Osteocyte (in vitro differentiated cells): ENCODE measurements at regions not wholly inside any gene's neighbourhood (a gene's known extent, or its start where the extent isn't known, plus 50 kb on each side); places are given as distances from the start of the nearest gene placed in this dataset.

Experiments used
- DNase-seq: peaks from one replicate; pipeline ENCODE4 v3.0.0; 2021; ENCODE audit warnings: mixed read lengths; ENCODE audit not compliant: unreplicated experiment; ENCODE audit errors: extremely low spot score
- H3K27ac Mint-ChIP-seq: one replicate; pipeline ENCODE4 v1.8.0; 2021; ENCODE audit warnings: mild to moderate bottlenecking, mixed read lengths; ENCODE audit not compliant: unreplicated experiment
- H3K27me3 Mint-ChIP-seq: one replicate; pipeline ENCODE4 v1.8.0; 2021; ENCODE audit warnings: mixed read lengths; ENCODE audit not compliant: unreplicated experiment
- H3K36me3 Mint-ChIP-seq: one replicate; pipeline ENCODE4 v1.8.0; 2021; ENCODE audit warnings: mixed read lengths; ENCODE audit not compliant: unreplicated experiment
- H3K4me1 Mint-ChIP-seq: one replicate; pipeline ENCODE4 v1.8.0; 2021; ENCODE audit warnings: mixed read lengths; ENCODE audit not compliant: unreplicated experiment
- H3K4me3 Mint-ChIP-seq: one replicate; pipeline ENCODE4 v1.8.0; 2021; ENCODE audit warnings: mild to moderate bottlenecking, moderate library complexity, mixed read lengths; ENCODE audit not compliant: unreplicated experiment
- H3K9me3 Mint-ChIP-seq: one replicate; pipeline ENCODE4 v1.8.0; 2021; ENCODE audit warnings: mixed read lengths; ENCODE audit not compliant: unreplicated experiment
- CTCF ChIP-seq: fragments of 200-600 bp; sonication (generic); IDR thresholded peaks from 2 replicates; pipeline ENCODE4 v1.5.0; 2021; ENCODE audit warnings: antibody characterized with exemption, mild to moderate bottlenecking, moderate library complexity

GRCh38 chrX:119996600-119997524, 53.3 kb upstream of the NKAP start:
- Mint-ChIP-seq H3K9me3 (peaks cover 8% of the 10 kb centered on the region), H3K4me1 (peaks cover 11% of the 10 kb centered on the region), H3K36me3 (no peaks in the 10 kb centered on the region), H3K27me3 (peaks cover 77% of the 10 kb centered on the region), H3K4me3 (no peak overlapping the region), H3K27ac (no peak overlapping the region)
- DNase-seq = peak; percentile 60
- TF ChIP-seq CTCF = no peak

- H3K9me3 Mint-ChIP-seq = peaks cover 8% of the 10 kb centered on the region
- TF ChIP-seq CTCF = no peak
- peaks cover 9% of the 10 kb centered on the region for H3K4me1 Mint-ChIP-seq
- H3K27ac Mint-ChIP-seq = no peak overlapping the region
- DNase-seq = no peak
- H3K27me3 Mint-ChIP-seq = peaks cover 76% of the 10 kb centered on the region
- H3K4me3 Mint-ChIP-seq = no peak overlapping the region
- no peaks in the 10 kb centered on the region for H3K36me3 Mint-ChIP-seq
These were observed 52.5 kb upstream of the NKAP start for GRCh38 chrX:119996069-119996468.
